Stomach (tissue), 8 donors: ENCODE measurements at regions not wholly inside any gene's neighbourhood (a gene's known extent, or its start where the extent isn't known, plus 50 kb on each side); places are given as distances from the start of the nearest gene placed in this dataset.

Source experiments
- DNase-seq, 2 donors: peaks; one replicate each; pipeline versions ENCODE4 v3.0.0 to v3.0.0-alpha.2; 2013 to 2019
- H3K27ac ChIP-seq, 5 donors: fragments of 200-600 bp in 4 of 5; sonication (generic) in 4 of 5; one replicate each; pipeline ENCODE4 v1.5.1; 2013 to 2019; ENCODE audit warnings: mild to moderate bottlenecking in 1 of 5, moderate library complexity in 1 of 5
- H3K27me3 ChIP-seq, 3 donors: fragments of 200-600 bp; sonication (generic); one replicate each; pipeline ENCODE4 v1.5.1; 2017 to 2019; ENCODE audit warnings: mixed run types in 1 of 3
- H3K36me3 ChIP-seq, 4 donors: fragments of 200-600 bp; sonication (generic); 1 replicate in 3 of 4; 2 replicates in 1 of 4; pipeline ENCODE4 v1.5.1; 2016 to 2019
- H3K4me1 ChIP-seq, 4 donors: fragments of 200-600 bp; sonication (generic); one replicate each; pipeline ENCODE4 v1.5.1; 2016 to 2019
- H3K4me3 ChIP-seq, 4 donors: fragments of 200-600 bp; sonication (generic) in 3 of 4; one replicate each; pipeline ENCODE4 v1.5.1; 2016 to 2019; ENCODE audit warnings: mild to moderate bottlenecking in 1 of 4
- H3K9me3 ChIP-seq, 4 donors: fragments of 200-600 bp; sonication (generic); one replicate each; pipeline ENCODE4 v1.5.1; 2016 to 2019
- CTCF ChIP-seq, 7 experiments: fragments of 450-650 bp in 4 of 7; fragments of 200-600 bp in 3 of 7; sonication (generic) in 3 of 7; IDR thresholded peaks; one replicate each; pipeline ENCODE4 v1.5.1; 2016 to 2019; ENCODE audit warnings: antibody characterized with exemption in 7 of 7, control low read depth in 2 of 7, mild to moderate bottlenecking in 1 of 7
- EP300 ChIP-seq: sonication (generic); formaldehyde crosslinking; IDR thresholded peaks from one replicate; pipeline ENCODE4 v1.6.1; 2017; ENCODE audit warnings: antibody characterized with exemption
- POLR2A ChIP-seq, 4 donors: fragments of 450-650 bp; IDR thresholded peaks; one replicate each; pipeline ENCODE4 v1.6.1; 2016; ENCODE audit warnings: antibody characterized with exemption in 4 of 4, control low read depth in 2 of 4, mild to moderate bottlenecking in 1 of 4, moderate library complexity in 1 of 4
- POLR2AphosphoS5 ChIP-seq, 3 donors: sonication (generic); formaldehyde crosslinking; IDR thresholded peaks; one replicate each; pipeline ENCODE4 v1.6.1; 2016; ENCODE audit warnings: antibody characterized with exemption in 3 of 3
- WGBS, 5 donors: extraction: QIAGEN DNeasy Blood & Tissue Kit in 3 of 5; methylation state at CpG; one replicate each; pipeline versions ENCODE4 v1.1.5 to v1.1.7; 2013 to 2018; 5-methylcytosine and 5-hydroxymethylcytosine counted together
- intact Hi-C: fragments of 100-400 bp; cut with DNase I; formaldehyde crosslinking; loops from one replicate; pipeline ENCODE4 v1.15.1; 2023; ENCODE audit warnings: low total_unique reads
- donor health status: healthy with polysubstance abuse.
- donor health status: Bipolar disorder and iron deficiency.
- donor health status: healthy.

GRCh38 chr6:110044622-110045021 is 66.5 kb downstream of the GPR6 start:
- no peak overlapping the region for H3K4me3 ChIP-seq
- intact Hi-C loops: loop anchor here (5.0 kb wide), 1 partner anchor 337 kb away; no protein-coding TSS in a partner anchor
- DNase-seq: no peak
- no peak for TF ChIP-seq EP300
- H3K4me1 ChIP-seq: peaks cover 0 to 10% (median 6%) of the 10 kb centered on the region in 4 donors
- no peak overlapping the region for H3K27ac ChIP-seq
- no peaks in the 10 kb centered on the region for H3K36me3 ChIP-seq
- H3K27me3 ChIP-seq: no peaks in the 10 kb centered on the region
- WGBS, 5 donors: 90 to 96% (median 93%) methylated on average over 3 of the region's 3 CpGs
- peaks cover 0 to 4% (median 2%) of the 10 kb centered on the region in 4 donors for H3K9me3 ChIP-seq

GRCh38 chr6:110048221-110048875 is 70.2 kb downstream of the GPR6 start:
- intact Hi-C loops: no loop called here
- peaks cover 0 to 5% (median 0%) of the 10 kb centered on the region in 3 donors for H3K27me3 ChIP-seq
- TF ChIP-seq CTCF (IDR thresholded peaks at IDR 0.05) (no peak), POLR2A (IDR thresholded peaks at IDR 0.05) (no peak), EP300 (no peak), POLR2AphosphoS5 (IDR thresholded peaks at IDR 0.05) (no peak)
- H3K4me1 ChIP-seq: peaks cover 0 to 3% (median 0%) of the 10 kb centered on the region in 4 donors
- no peak for DNase-seq
- peaks cover 0 to 4% (median 2%) of the 10 kb centered on the region in 4 donors for H3K9me3 ChIP-seq
- no peaks in the 10 kb centered on the region for H3K36me3 ChIP-seq
- 82 to 95% (median 86%) methylated on average over 4 of the region's 4 CpGs for WGBS, 5 donors
- H3K4me3 ChIP-seq: no peak overlapping the region
- no peak overlapping the region for H3K27ac ChIP-seq

GRCh38 chr6:110049696-110050439 is 71.8 kb downstream of the GPR6 start:
- intact Hi-C loops: loop anchor here (5.0 to 10.0 kb wide), 2 partner anchors 345 to 523 kb away; no protein-coding TSS in a partner anchor
- TF ChIP-seq POLR2AphosphoS5 (IDR thresholded peaks at IDR 0.05) (no peak), EP300 (no peak), CTCF (IDR thresholded peaks at IDR 0.05) (no peak), POLR2A (IDR thresholded peaks at IDR 0.05) (no peak)
- WGBS, 5 donors: 72 to 81% (median 75%) methylated on average over 11 of the region's 11 CpGs

More at GRCh38 chr6:110049696-110050439, 71.8 kb downstream of the GPR6 start:
- Histone ChIP-seq H3K36me3 (no peaks in the 10 kb centered on the region), H3K9me3 (peaks cover 0 to 4% (median 2%) of the 10 kb centered on the region in 4 donors), H3K27ac (no peak overlapping the region), H3K4me3 (no peak overlapping the region), H3K4me1 (peaks cover 0 to 9% (median 0%) of the 10 kb centered on the region in 4 donors), H3K27me3 (peaks cover 0 to 5% (median 0%) of the 10 kb centered on the region in 3 donors)
- DNase-seq: no peak
